Lung (tissue), 11 donors: ENCODE measurements at regions not wholly inside any gene's neighbourhood (a gene's known extent, or its start where the extent isn't known, plus 50 kb on each side); places are given as distances from the start of the nearest gene placed in this dataset.

Source experiments
- ATAC-seq: fragments of 200-7000 bp; cut with Tn5 transposase; one replicate; pipeline ENCODE4 v1.9.1; 2020; ENCODE audit warnings: moderate number of reproducible peaks; ENCODE audit not compliant: insufficient read depth, low FRiP score
- DNase-seq, 3 donors: peaks; one replicate each; pipeline ENCODE4 v3.0.0-alpha.2; 2013 to 2017
- H3K27ac ChIP-seq, 2 donors: one replicate each; pipeline ENCODE4 v1.5.1; 2013; ENCODE audit warnings: mild to moderate bottlenecking in 2 of 2, moderate library complexity in 2 of 2, control low read depth in 1 of 2, inconsistent platforms in 1 of 2, low read depth in 1 of 2, low read length in 1 of 2
- H3K27me3 ChIP-seq, 3 donors: one replicate each; pipeline ENCODE4 v1.5.1; 2013; ENCODE audit warnings: low read length in 2 of 3; ENCODE audit not compliant: control insufficient read depth in 3 of 3, insufficient read depth in 3 of 3
- H3K36me3 ChIP-seq, 4 donors: one replicate each; pipeline ENCODE4 v1.5.1; 2013; ENCODE audit warnings: low read length in 4 of 4, mild to moderate bottlenecking in 1 of 4, moderate library complexity in 1 of 4; ENCODE audit not compliant: control insufficient read depth in 4 of 4, insufficient read depth in 4 of 4
- H3K4me1 ChIP-seq, 5 donors: one replicate each; pipeline ENCODE4 v1.5.1; 2013; ENCODE audit warnings: low read length in 5 of 5, mild to moderate bottlenecking in 2 of 5, moderate library complexity in 1 of 5; ENCODE audit not compliant: control insufficient read depth in 5 of 5, insufficient read depth in 5 of 5
- H3K4me3 ChIP-seq: one replicate; pipeline ENCODE4 v1.5.1; 2013; ENCODE audit warnings: mild to moderate bottlenecking, control low read depth, moderate library complexity
- H3K9ac ChIP-seq, 2 donors: one replicate each; pipeline ENCODE4 v1.5.1; 2013; ENCODE audit warnings: low read length in 2 of 2, control low read depth in 1 of 2; ENCODE audit not compliant: insufficient read depth in 1 of 2
- H3K9me3 ChIP-seq, 4 donors: one replicate each; pipeline ENCODE4 v1.5.1; 2013; ENCODE audit warnings: low read length in 3 of 4, mild to moderate bottlenecking in 1 of 4, moderate library complexity in 1 of 4; ENCODE audit not compliant: control insufficient read depth in 4 of 4, insufficient read depth in 3 of 4
- WGBS, 2 donors: extraction: QIAGEN DNeasy Blood & Tissue Kit; methylation state at CpG; one replicate each; pipeline ENCODE4 v1.1.7; 2013; 5-methylcytosine and 5-hydroxymethylcytosine counted together
- TF ChIP-seq, protein P1 (sequence below): IDR thresholded peaks from 2 replicates; pipeline ENCODE4 v1.5.1; 2012; ENCODE audit warnings: mild to moderate bottlenecking; ENCODE audit errors: control extremely low read depth, extremely low read depth
- donor health status: control.
- donor health status: control.
- donor health status: Bipolar disorder and iron deficiency.
- donor health status: healthy.
- donor health status: DM: yes; HTN: yes; CAD: no.

DNA sequence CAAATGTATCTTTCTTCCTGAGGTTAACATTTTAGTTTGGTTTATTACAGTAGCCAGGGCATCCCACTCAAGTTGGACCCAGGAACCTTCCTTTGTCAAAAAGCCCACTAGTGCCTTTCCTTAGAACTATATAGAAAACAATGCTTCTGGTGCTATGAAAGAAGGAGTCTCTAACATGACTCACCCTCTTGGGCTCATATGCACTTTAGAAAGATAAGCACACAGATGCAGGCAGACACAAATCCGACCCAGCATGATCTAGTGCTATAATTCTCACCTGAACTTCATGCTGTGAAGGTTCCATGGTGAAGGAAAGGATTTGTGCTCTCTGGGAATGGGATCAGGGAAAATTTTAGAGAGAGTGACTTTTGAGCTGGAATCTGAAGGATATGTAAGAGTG, 289.4 kb downstream of the ANKRD50 start:
- DNase-seq (no peak), ATAC-seq (no peak)
- H3K4me1 ChIP-seq: peaks cover 0 to 1% (median 0%) of the 10 kb centered on the region in 5 donors
- no peaks in the 10 kb centered on the region for H3K27me3 ChIP-seq
- WGBS, 2 donors: 82 to 87% methylated on average over 1 of the region's 1 CpG
- no peak overlapping the region for H3K9ac ChIP-seq
- H3K4me3 ChIP-seq: no peak overlapping the region
- TF ChIP-seq, protein P1, sequence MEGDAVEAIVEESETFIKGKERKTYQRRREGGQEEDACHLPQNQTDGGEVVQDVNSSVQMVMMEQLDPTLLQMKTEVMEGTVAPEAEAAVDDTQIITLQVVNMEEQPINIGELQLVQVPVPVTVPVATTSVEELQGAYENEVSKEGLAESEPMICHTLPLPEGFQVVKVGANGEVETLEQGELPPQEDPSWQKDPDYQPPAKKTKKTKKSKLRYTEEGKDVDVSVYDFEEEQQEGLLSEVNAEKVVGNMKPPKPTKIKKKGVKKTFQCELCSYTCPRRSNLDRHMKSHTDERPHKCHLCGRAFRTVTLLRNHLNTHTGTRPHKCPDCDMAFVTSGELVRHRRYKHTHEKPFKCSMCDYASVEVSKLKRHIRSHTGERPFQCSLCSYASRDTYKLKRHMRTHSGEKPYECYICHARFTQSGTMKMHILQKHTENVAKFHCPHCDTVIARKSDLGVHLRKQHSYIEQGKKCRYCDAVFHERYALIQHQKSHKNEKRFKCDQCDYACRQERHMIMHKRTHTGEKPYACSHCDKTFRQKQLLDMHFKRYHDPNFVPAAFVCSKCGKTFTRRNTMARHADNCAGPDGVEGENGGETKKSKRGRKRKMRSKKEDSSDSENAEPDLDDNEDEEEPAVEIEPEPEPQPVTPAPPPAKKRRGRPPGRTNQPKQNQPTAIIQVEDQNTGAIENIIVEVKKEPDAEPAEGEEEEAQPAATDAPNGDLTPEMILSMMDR: no peak
- H3K27ac ChIP-seq: no peak overlapping the region
- no peaks in the 10 kb centered on the region for H3K9me3 ChIP-seq
- H3K36me3 ChIP-seq: no peaks in the 10 kb centered on the region

DNA sequence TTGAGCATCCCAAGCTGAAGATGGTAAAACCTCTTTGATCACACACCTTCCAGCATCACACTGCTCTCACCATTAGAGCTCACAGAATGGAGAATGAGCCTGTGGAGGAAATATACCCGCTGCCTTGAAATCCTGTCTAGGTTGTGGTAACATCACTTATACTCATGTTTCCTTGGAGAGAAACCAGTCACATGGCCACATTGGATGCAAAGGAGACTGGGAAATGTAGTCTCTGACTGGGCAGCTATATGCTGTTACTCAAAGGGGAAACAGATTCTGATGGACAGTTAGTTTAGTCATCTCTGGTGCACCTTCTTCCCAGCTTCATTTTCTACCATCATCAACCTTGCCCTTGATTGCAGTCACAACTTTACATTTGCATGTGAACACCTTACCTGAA, 286.3 kb downstream of the ANKRD50 start:
- 0% methylated on average over 1 of the region's 1 CpG for WGBS, 2 donors
- H3K9me3 ChIP-seq: no peaks in the 10 kb centered on the region
- ATAC-seq (no peak), DNase-seq (no peak)
- peaks cover 0 to 11% (median 2%) of the 10 kb centered on the region in 5 donors for H3K4me1 ChIP-seq
- H3K27me3 ChIP-seq: no peaks in the 10 kb centered on the region
- H3K27ac ChIP-seq: no peak overlapping the region
- no peak overlapping the region for H3K9ac ChIP-seq
- TF ChIP-seq, protein P1: no peak
- H3K36me3 ChIP-seq: no peaks in the 10 kb centered on the region
- no peak overlapping the region for H3K4me3 ChIP-seq

DNA sequence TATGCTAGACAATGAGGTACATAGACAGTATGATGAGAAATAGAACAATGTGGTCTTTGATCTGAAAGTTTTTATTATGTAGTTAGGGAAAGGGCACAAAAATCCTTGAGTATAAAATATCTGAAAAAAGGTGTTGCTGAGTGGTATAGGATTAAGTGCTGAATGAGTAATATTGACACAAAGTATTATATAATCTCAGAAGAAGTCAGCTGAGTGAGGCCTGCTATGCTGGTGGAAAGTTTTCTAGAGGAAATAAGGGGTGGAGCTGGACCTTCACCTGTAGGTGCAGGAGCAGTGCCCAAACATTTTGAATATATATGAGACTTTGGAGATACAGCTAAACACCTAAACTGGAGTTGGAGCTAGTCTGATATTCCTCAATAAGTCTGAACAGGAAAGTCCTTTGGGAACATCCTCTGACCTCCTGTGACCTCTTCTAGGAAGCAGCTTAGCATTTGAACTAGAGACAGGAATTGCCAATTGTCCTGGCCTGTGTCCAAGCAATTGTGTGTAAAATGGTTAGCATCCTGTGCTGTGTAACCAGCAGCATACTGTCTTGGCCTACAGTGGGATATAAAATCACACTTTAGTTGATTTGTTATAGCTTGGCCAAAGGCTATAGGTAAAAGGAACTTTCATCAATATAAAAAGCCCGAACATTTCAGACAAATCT, 285.3 kb downstream of the ANKRD50 start:
- TF ChIP-seq, protein P1: no peak
- no peak for ATAC-seq
- WGBS, 2 donors: 70 to 78% methylated on average over 1 of the region's 1 CpG
- H3K4me1 ChIP-seq: peaks cover 0 to 11% (median 2%) of the 10 kb centered on the region in 5 donors
- DNase-seq: peak in 2 of 3 donors; percentile 42 to 73
- H3K27me3 ChIP-seq: no peaks in the 10 kb centered on the region
- H3K9ac ChIP-seq: no peak overlapping the region
- no peaks in the 10 kb centered on the region for H3K36me3 ChIP-seq
- no peaks in the 10 kb centered on the region for H3K9me3 ChIP-seq
- H3K27ac ChIP-seq: no peak overlapping the region
- no peak overlapping the region for H3K4me3 ChIP-seq

DNA sequence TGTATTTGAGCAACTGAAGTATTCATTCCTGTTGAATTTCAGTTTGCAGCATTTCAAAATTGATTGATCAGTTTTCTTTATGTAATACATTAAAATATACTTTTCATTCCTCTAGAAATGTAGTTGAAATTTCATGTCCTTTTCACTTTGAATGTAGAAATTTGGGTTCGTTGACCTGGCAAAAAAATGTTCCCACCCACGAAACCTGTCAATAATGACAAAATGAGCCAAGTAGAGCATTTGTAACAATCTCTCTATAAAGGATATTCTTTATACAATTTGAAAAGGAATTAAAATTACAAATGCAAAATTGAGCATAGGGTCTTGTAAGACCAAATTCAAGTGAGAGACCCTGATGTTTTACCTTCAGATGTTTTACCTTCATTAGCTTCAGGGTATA, 283.9 kb downstream of the ANKRD50 start:
- H3K36me3 ChIP-seq: no peaks in the 10 kb centered on the region
- TF ChIP-seq, protein P1: no peak
- no peaks in the 10 kb centered on the region for H3K27me3 ChIP-seq
- DNase-seq: no peak
- H3K4me1 ChIP-seq: peaks cover 0 to 11% (median 3%) of the 10 kb centered on the region in 5 donors
- WGBS, 2 donors: 90 to 94% methylated on average over 2 of the region's 2 CpGs
- H3K9me3 ChIP-seq: no peaks in the 10 kb centered on the region
- no peak for ATAC-seq
- H3K27ac ChIP-seq: no peak overlapping the region
- no peak overlapping the region for H3K9ac ChIP-seq
- H3K4me3 ChIP-seq: no peak overlapping the region
